ENCODE measurements at regions not wholly inside any gene's neighbourhood (a gene's known extent, or its start where the extent isn't known, plus 50 kb on each side); places are given as distances from the start of the nearest gene placed in this dataset.

- TF ChIP-seq GTF2A2 (tag; IDR thresholded peaks at IDR 0.05) (no peak), MCM7 (IDR thresholded peaks at IDR 0.05) (no peak), KDM5B (IDR thresholded peaks at IDR 0.05; ENCODE audit: insufficient replicate concordance, low read depth, low read length) (no peak), PREB (CRISPR knock-in tag; IDR thresholded peaks at IDR 0.05) (no peak), IRF9 (tag; IDR thresholded peaks at IDR 0.05) (no peak), ZNF707 (CRISPR knock-in tag; conservative IDR thresholded peaks at IDR 0.05) (no peak), NELFE (IDR thresholded peaks at IDR 0.05; ENCODE audit: insufficient read depth, insufficient read length) (no peak), ZNF589 (CRISPR knock-in tag; IDR thresholded peaks at IDR 0.05; ENCODE audit: low read depth) (no peak), CBFA2T2 (conservative IDR thresholded peaks at IDR 0.05) (no peak), CBX2 (IDR thresholded peaks at IDR 0.05; ENCODE audit: insufficient read depth, low read length, poor library complexity, severe bottlenecking) (no peak)
- Histone ChIP-seq H3K79me2 (ENCODE audit: control insufficient read depth, insufficient read depth, low read length) (no peaks in the 10 kb centered on the region), H3K9me1 (ENCODE audit: control insufficient read depth, insufficient read depth, low read length) (no peaks in the 10 kb centered on the region), H3K9me3 (replicated peaks; ENCODE audit: control insufficient read depth, insufficient read depth, low read depth, low read length) (peaks cover 1% of the 10 kb centered on the region; the same call in 1 of the 2 replicates), H3K27ac (ENCODE audit: extremely low read depth, low read depth, low read length) (no peak overlapping the region), H3K36me3 (ENCODE audit: control insufficient read depth, insufficient read depth, low read length) (no peaks in the 10 kb centered on the region), H3K27me3 (ENCODE audit: control insufficient read depth in 2 of 2, insufficient read depth in 2 of 2, low read length in 2 of 2) (no peaks in the 10 kb centered on the region), H3K4me1 (replicated peaks in 1 of 2; ENCODE audit: control insufficient read depth in 2 of 2, insufficient read depth in 2 of 2, low read length in 2 of 2) (no peaks in the 10 kb centered on the region), H2AFZ (ENCODE audit: low read depth, low read length) (no peak overlapping the region), H3K4me2 (ENCODE audit: insufficient read depth, low read length) (no peak overlapping the region), H4K20me1 (replicated peaks; ENCODE audit: control insufficient read depth, insufficient read depth, low read length) (no peaks in the 10 kb centered on the region), H3K4me3 (no peak overlapping the region), H3K9ac (ENCODE audit: insufficient read depth in 1 of 2, low read depth in 2 of 2, low read length in 2 of 2) (no peak overlapping the region)
- CTCF ChIA-PET (ENCODE audit: low intra/inter-chr PET ratio) = no interaction called here
- DNase-seq (ENCODE audit: extremely low read depth in 1 of 4, low spot score in 3 of 4) (no peak), FAIRE-seq (no peak), ATAC-seq (no peak)
- in situ Hi-C loops (cut with MboI) = no loop called here
- POLR2A ChIA-PET = no interaction called here
- BruUV-seq (replicated peaks) = no TSS peak
- WGBS (ENCODE audit: insufficient coverage, low coverage, missing lambda C conversion rate) = 0% methylated on average over 2 of the region's 2 CpGs
- intact Hi-C loops (cut with micrococcal nuclease) = no loop called here
Observed at GRCh38 chr2:185567196-185567595, 171.4 kb upstream of the FSIP2 start.
